ENCODE measurements at regions not wholly inside any gene's neighbourhood (a gene's known extent, or its start where the extent isn't known, plus 50 kb on each side); places are given as distances from the start of the nearest gene placed in this dataset.

DNA sequence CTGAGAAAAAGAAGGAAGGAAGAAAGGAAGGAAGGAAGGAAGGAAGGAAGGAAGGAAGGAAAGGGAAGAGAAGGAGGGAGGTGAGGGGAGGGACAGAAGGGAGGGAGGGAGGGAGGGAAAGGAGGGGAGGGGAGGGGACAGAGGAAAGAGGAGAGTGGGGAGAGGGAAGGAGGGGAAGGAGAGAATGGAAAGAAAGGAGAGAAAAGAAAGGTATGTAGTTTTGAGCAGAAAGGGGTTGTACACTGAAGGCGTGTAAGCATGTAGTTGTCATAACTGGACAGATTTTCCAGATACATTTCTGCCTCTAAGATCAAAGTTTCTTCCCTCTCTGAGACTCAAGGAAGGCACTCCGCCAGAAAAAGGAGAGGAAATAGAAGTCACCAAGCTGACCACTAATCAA is 113.4 kb upstream of the KBTBD8 start:
- TF ChIP-seq, protein P1, sequence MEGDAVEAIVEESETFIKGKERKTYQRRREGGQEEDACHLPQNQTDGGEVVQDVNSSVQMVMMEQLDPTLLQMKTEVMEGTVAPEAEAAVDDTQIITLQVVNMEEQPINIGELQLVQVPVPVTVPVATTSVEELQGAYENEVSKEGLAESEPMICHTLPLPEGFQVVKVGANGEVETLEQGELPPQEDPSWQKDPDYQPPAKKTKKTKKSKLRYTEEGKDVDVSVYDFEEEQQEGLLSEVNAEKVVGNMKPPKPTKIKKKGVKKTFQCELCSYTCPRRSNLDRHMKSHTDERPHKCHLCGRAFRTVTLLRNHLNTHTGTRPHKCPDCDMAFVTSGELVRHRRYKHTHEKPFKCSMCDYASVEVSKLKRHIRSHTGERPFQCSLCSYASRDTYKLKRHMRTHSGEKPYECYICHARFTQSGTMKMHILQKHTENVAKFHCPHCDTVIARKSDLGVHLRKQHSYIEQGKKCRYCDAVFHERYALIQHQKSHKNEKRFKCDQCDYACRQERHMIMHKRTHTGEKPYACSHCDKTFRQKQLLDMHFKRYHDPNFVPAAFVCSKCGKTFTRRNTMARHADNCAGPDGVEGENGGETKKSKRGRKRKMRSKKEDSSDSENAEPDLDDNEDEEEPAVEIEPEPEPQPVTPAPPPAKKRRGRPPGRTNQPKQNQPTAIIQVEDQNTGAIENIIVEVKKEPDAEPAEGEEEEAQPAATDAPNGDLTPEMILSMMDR (IDR thresholded peaks at IDR 0.05; ENCODE audit: insufficient read depth, low read length, poor library complexity, severe bottlenecking): no peak
- TF ChIP-seq EZH2phosphoT487 (conservative IDR thresholded peaks at IDR 0.05; ENCODE audit: low read length): no peak

All from SU-DHL-6 (cell line).